ENCODE measurements at regions not wholly inside any gene's neighbourhood (a gene's known extent, or its start where the extent isn't known, plus 50 kb on each side); places are given as distances from the start of the nearest gene placed in this dataset.

GRCh38 chr17:14510136-14510535 lies 209.3 kb downstream of the HS3ST3B1 start:
- TF ChIP-seq, protein P1, sequence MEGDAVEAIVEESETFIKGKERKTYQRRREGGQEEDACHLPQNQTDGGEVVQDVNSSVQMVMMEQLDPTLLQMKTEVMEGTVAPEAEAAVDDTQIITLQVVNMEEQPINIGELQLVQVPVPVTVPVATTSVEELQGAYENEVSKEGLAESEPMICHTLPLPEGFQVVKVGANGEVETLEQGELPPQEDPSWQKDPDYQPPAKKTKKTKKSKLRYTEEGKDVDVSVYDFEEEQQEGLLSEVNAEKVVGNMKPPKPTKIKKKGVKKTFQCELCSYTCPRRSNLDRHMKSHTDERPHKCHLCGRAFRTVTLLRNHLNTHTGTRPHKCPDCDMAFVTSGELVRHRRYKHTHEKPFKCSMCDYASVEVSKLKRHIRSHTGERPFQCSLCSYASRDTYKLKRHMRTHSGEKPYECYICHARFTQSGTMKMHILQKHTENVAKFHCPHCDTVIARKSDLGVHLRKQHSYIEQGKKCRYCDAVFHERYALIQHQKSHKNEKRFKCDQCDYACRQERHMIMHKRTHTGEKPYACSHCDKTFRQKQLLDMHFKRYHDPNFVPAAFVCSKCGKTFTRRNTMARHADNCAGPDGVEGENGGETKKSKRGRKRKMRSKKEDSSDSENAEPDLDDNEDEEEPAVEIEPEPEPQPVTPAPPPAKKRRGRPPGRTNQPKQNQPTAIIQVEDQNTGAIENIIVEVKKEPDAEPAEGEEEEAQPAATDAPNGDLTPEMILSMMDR (IDR thresholded peaks at IDR 0.05; ENCODE audit: poor library complexity): no peak
- TF ChIP-seq EZH2 (IDR thresholded peaks at IDR 0.05; ENCODE audit: borderline replicate concordance): no peak

Data from hepatocyte (in vitro differentiated cells).